GM18499 (cell line): ENCODE measurements at regions not wholly inside any gene's neighbourhood (a gene's known extent, or its start where the extent isn't known, plus 50 kb on each side); places are given as distances from the start of the nearest gene placed in this dataset.
"Not testable (repeated sequence)": the region's sequence is repeated elsewhere in the genome, so short reads cannot be mapped to it uniquely, and the experiment has no call there.

Experiments used
- ATAC-seq: cut with Tn5 transposase; IDR thresholded peaks from one replicate; pipeline ENCODE4 v1.9.1; 2021; ENCODE audit warnings: moderate number of reproducible peaks; ENCODE audit not compliant: insufficient read depth, unreplicated experiment

DNA sequence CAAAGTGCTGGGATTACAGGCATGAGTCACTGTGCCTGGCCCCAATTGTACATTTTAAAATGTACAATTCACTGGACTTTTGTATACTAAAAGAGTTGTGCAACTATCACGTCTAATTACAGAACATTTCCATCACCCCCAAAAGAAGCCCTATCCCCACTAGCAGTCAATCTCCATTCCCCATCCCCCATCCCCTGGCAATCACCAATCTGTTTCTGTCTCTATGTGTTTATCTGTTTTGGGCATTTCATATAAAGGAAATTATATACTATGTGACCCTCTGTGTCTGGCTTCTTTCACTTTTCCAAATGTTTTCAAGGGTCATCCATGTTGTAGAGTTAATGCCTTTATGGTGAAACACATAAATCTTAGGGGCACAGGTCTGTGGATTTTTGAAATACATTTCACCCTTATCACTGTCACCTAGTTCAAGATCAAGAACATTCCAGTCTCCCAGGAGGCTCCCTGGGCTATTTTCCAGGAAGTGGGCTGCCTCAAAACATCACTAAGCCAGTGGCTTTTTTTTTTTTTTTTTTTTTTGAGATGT lies 129.2 kb downstream of the CRLF3 start:
- ATAC-seq: not testable (repeated sequence)

DNA sequence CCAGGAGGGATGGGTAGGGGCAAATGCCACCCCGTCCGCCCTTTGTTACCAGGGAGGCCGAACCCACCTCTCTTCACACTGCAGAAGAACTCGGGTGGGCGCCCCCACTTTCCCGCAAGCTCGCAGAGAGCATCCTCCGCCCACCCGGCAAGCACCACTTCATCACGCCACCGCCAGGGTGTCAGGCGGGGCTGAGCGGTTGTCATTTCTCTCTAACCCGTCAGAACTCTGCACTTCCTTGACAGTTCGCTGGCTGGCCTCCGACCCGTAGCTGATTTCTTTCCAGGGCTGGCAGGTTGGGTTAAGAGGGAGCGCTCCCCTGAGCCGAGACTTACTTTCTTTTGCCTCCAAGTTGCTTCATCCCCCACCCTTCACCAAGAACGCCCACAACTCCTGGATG lies 130.7 kb downstream of the CRLF3 start:
- not testable (repeated sequence) for ATAC-seq

GRCh38 chr17:30689266-30690000 lies 135.1 kb downstream of the CRLF3 start:
- ATAC-seq: not testable (repeated sequence)

DNA sequence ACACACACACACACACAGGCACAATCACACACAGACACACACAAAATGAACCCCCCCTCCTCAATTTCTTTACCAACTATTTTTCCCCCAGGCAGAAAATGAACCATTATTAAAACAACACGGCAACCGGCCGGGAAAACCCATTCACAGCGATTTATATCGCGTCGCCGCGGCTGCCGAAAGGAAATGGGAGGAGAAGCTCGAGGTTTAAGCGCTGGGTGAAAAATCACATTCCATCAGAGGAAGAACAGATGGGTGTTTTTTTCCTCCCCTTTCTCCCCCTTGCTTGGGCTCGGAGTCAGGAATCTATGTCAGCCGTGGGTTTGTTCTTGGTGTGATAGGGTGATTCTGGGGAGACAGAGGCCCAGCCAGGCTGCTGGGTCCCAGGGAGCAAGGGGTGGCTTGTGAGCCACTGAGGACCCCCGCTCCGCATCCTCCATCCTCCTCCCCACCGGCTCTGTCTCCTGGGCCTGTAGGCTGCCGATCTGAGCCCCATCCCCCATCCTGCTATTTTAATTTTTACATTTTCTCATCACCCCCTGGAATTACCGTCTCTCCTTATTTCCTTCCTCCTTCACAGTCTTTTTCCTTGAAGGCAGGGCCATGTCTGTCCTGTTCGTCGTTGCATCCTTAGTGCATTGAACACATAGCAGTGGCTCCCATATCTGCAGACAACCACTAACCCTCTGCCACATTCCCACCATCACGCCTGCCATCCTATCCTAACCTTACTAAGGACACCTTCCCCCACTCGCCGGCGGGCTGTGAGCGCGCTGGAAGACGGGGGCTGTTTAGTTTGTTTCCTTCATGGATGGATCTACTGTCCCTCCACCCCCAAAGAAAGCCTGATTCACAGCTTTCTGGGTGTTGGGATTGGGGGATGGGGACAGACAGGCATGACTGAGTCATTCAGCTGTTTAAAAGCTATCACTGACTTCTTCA lies 137.7 kb downstream of the CRLF3 start:
- ATAC-seq: not testable (repeated sequence)

- ATAC-seq: not testable (repeated sequence)
Observed at GRCh38 chr17:30682280-30682679, 142.2 kb downstream of the CRLF3 start.

GRCh38 chr17:30680681-30681080 lies 143.8 kb downstream of the CRLF3 start:
- not testable (repeated sequence) for ATAC-seq

DNA sequence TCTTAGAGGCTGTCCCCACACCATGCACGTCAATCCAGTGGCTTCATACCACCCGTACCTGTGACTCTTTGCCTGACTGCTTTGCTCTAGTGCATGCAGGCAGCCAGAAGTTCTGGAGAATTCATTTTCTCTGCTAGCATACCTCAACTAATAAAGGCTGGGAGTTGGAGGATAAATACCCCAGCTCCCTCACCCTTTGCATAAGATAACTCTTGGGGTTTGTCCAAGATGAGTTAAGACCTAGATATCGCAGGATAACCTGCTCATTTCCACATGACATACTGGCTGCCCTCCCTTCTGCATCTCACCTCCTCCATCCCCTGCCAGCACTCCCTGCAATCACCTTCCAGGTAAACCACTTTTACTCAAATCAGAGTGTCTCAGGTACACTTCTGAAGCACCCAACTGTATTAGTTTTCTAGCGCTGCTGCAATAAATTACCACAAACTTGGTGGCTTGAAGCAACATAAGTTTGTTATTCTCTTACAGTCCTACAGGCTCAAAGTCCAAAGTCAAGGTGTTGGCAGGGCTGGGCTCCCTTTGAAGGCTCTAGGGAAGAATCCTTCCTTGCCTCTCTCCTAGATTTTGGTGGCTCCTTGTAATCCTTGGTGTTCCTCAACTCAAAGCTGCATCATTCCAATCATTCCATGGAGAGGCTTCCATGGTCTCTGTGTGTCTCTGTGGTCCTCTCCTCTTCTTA lies 146.8 kb downstream of the CRLF3 start:
- ATAC-seq: no peak

GRCh38 chr17:30675777-30676492 lies 148.6 kb downstream of the CRLF3 start:
- ATAC-seq: not testable (repeated sequence)

GRCh38 chr17:30669217-30669649 lies 155.3 kb downstream of the CRLF3 start:
- ATAC-seq: not testable (repeated sequence)

DNA sequence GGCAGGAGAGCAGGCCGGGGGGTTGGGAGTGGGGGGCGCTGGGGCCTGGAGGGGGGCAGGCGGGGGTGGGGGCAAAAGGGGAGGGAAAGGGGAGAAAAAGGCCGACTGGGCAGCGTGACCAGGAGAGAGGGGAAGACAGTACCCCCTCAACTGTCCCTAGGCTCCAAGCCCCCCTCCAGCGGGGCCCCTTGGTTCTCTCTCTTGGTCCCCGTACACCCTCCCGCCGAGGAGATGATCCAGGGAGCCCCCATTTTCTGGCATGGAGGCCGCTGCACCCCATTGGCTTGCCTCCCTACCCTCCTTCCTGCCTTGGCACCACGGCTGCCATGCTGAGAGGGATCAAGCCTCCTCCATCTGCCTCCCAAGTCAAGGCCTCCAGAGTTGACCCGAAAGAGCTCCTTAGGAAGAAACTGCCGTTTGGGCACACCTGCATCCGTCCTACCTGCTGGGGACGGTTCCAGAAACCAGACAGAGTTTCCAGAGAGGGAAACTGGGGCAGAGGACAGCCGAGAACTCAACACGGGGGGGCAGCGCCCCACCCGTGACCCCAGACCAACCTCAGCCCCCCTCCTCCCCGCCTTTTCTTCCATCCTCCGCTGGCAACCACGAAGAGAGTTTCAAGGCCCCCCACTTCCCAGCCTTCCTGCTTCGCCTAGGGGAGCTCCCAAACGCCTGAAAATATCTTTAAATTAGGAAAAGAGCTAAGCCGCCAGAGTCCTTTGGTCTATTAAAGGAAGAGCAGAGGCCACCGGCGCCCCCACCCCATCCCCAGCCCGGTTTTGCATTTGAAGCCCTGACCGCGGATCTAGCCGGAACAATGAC lies 155.9 kb downstream of the CRLF3 start:
- not testable (repeated sequence) for ATAC-seq

DNA sequence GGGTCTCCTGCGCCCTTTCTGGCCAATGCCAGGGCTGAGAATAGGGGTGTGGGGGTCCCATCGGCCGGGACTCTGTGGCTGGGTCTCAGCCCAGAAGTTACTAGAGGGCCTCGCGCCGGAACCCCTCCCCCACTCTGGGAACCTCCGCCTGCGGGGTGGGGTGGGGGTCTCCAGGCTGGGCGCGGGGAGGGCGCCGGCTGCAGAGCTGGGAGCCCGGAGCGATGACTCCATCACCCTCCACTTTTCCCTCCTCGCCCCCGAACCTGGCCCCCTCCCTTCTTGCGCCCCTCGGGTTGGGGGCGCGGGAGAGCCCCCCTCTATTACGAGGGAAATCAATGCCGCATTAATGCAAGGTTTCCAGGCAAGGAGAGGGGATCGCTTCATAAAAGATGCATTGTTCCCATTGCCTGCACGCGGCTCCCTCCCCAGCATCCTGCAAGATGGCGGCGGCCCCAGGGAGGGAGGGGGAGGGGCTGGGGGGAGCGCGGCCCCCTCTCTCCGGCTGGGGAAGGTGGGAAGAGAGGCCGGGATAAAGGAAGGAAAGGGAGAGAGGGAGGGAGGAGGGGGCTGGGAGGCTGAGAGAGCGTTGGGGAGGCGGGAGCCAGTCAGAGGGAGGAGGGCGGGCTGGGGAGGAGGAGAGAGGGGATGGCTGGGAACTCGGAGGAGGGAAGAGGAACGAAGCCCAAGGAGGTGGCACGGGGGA lies 156.7 kb downstream of the CRLF3 start:
- not testable (repeated sequence) for ATAC-seq

- not testable (repeated sequence) for ATAC-seq
Observed at GRCh38 chr17:30666838-30667656, 157.4 kb downstream of the CRLF3 start.

DNA sequence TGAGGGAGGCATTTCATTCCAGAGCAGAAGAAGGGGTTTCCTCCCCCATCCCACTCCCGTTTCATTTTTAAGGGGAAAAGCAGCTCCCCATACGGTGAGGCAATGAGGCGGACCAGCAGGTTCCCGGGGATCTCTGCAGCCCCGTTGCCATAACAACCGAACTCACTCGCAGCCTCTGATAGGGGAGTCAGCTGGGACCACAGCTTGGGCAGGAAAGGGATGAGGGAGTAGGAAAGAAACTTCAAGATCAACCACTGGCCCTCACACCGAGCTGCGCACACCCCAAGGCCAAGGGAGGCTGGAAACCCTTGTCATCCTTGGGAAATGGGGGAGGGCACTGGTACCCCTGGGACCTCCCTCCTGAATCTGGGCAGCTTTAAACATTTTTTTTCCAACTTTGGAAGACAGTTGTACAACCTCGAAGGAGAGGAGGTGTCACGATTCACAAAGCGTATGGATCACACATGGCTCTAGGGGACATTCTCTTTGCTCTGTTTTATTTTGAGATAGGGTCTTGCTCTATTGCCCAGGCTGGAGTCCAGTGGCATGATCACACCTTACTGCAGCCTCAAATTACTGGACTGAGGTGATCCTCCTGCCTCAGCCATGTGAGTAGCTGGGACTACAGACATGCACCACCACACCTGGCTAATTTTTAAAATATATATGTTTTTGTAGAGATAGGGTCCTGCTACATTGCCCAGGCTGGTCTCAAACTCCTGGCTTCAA lies 160.6 kb downstream of the CRLF3 start:
- ATAC-seq: not testable (repeated sequence)

GRCh38 chr17:30657148-30657547 lies 167.3 kb downstream of the CRLF3 start:
- not testable (repeated sequence) for ATAC-seq

DNA sequence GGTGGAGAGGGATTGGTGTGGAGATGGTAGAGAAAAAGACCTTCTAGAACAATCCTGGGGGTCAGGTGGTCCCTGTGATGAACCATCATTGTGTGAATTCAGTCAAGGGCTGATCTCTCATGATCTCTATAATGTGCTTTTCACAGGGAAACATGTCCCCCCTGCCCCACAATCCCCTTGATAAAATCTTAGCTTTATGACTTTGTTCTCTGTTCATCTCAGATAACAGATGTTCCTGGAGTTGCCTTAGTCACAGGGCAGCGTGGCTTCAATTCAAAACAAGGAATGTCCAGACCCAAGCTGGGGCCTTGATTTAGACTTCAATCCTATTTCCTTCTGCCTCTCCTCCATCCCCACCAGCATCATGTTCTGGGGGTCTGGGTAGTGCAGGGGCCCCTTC lies 171.5 kb downstream of the CRLF3 start:
- ATAC-seq: not testable (repeated sequence)

- ATAC-seq: not testable (repeated sequence)
Observed at GRCh38 chr17:30650149-30650548, 172.9 kb downstream of the GOSR1 start.
